IPS-18a (cell line): ENCODE measurements at regions not wholly inside any gene's neighbourhood (a gene's known extent, or its start where the extent isn't known, plus 50 kb on each side); places are given as distances from the start of the nearest gene placed in this dataset.

Experiments
- H3K27ac ChIP-seq: one replicate; pipeline ENCODE4 v1.5.1; 2013; ENCODE audit warnings: low read length
- H3K27me3 ChIP-seq: one replicate; pipeline ENCODE4 v1.6.1; 2013; ENCODE audit warnings: mild to moderate bottlenecking, low read length; ENCODE audit not compliant: control insufficient read depth, insufficient read depth
- H3K36me3 ChIP-seq: one replicate; pipeline ENCODE4 v1.6.1; 2013; ENCODE audit warnings: low read depth, low read length; ENCODE audit not compliant: control insufficient read depth
- H3K4me1 ChIP-seq: one replicate; pipeline ENCODE4 v1.6.1; 2013; ENCODE audit warnings: low read depth, low read length; ENCODE audit not compliant: control insufficient read depth
- H3K4me3 ChIP-seq: one replicate; pipeline ENCODE4 v1.5.1; 2013; ENCODE audit warnings: low read length
- H3K9ac ChIP-seq: one replicate; pipeline ENCODE4 v1.6.1; 2013; ENCODE audit warnings: mild to moderate bottlenecking, low read length, moderate library complexity
- H3K9me3 ChIP-seq: one replicate; pipeline ENCODE4 v1.6.1; 2013; ENCODE audit warnings: low read depth, low read length; ENCODE audit not compliant: control insufficient read depth

DNA sequence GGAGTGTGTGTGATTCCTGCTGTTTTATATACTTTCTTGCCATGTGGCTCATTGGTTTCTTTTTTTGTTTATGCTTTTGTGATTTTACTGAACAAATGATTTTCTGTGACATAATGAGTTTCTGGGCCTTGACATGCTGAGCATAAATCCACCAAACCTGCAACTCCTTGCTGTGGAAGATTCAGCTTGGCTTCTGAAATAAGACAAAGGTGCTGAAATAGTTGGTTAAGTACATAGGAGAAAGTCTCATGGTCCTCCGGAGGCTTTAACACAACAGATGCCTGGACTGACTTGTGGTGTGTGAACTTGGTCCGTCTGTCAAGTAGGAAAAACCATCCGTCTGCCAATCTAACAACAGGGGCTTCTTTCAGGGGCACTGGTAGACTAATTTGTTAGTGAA, 315.3 kb upstream of the CXCR4 start:
- Histone ChIP-seq H3K4me1 (peaks cover 3% of the 10 kb centered on the region), H3K36me3 (no peaks in the 10 kb centered on the region), H3K4me3 (no peak overlapping the region), H3K9ac (no peak overlapping the region), H3K9me3 (no peaks in the 10 kb centered on the region), H3K27me3 (no peaks in the 10 kb centered on the region), H3K27ac (no peak overlapping the region)

DNA sequence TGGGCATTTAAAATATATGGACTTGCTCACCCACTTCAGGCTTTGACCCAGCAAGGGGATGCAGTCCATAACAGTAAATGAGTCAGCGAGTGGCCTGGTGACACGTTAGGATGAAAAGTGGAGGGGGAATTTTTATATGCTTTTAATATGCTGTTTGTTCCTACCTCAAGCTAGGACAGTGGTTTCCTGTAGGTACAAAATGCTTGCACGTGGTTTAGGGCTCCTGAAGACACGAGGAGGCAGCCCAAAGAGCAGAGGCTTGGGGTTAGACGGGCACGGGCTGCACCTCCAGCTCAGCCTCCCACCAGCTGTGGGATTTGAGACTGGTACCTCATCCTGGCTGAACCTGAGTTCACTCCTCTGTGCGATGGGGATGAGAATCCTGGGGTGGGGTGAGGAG, 306.2 kb upstream of the CXCR4 start:
- Histone ChIP-seq H3K9me3 (no peaks in the 10 kb centered on the region), H3K9ac (no peak overlapping the region), H3K27me3 (peaks cover 33% of the 10 kb centered on the region), H3K36me3 (no peaks in the 10 kb centered on the region), H3K4me3 (peak overlapping the region; percentile 54), H3K4me1 (no peaks in the 10 kb centered on the region), H3K27ac (no peak overlapping the region)

DNA sequence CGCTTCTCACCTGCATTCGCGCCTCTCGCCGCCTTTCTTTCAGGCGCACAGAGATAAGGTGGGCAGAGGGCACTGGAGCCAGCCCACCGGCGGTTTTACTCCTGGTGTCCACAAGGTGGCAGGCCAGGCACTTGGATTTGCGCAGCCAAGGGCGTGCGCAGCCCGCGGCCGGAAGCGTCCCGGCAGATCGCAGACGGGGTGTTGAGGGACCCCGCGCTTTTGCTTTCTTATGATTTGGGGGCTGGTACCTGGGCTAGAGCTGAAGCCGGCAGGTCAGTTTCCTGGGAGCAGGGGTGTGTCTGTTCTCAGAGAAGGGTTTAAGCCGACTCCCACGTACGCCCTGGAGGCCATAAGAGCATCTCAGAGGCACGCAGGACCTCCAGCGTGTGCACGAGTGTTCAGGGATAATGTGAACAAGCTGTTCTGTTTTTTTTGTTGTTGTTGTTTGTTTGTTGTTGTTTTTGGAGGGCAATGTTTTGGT, 305.6 kb upstream of the CXCR4 start:
- Histone ChIP-seq H3K27me3 (peaks cover 33% of the 10 kb centered on the region), H3K9me3 (no peaks in the 10 kb centered on the region), H3K9ac (no peak overlapping the region), H3K4me1 (no peaks in the 10 kb centered on the region), H3K36me3 (no peaks in the 10 kb centered on the region), H3K4me3 (peak overlapping the region; percentile 54), H3K27ac (no peak overlapping the region)

DNA sequence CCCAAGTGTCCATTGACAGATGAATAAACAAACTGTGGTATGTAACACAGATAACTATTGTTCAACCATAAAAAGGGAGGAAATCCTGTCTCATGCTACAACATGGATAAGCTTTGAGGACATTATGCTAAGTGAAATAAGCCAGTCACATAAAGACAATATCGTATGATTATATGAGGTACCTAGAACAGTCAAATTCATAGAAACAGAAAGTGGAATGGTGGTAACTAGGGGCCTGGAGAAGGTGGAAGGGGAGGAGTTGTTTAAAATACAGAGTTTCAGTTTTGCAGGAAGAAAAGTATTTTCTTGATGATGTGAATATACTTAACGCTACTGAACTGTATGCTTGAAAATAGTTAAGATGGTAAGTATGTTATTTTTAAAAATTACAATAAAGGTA, 304.6 kb upstream of the CXCR4 start:
- Histone ChIP-seq H3K9ac (no peak overlapping the region), H3K36me3 (no peaks in the 10 kb centered on the region), H3K27me3 (peaks cover 33% of the 10 kb centered on the region), H3K9me3 (no peaks in the 10 kb centered on the region), H3K4me1 (no peaks in the 10 kb centered on the region), H3K27ac (no peak overlapping the region), H3K4me3 (no peak overlapping the region)

DNA sequence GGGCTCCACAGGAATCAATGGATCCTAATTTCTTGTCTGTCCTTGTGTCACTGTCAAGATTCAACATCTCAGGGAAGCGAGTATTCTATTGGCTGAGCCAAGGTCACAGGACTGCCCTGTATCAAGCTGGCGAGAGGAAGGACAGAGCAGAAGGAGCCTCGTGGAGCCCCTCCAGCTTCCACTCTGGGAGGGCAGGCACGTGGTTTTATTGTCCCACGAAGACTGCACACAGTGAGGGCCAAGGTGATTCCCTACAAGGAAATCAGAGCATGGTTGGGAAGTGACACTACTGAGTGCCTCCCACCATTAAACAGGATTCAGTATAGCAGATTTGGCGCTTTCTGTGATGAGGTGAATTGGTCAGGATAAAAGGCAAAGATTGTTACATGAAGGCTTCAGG, 302.4 kb upstream of the CXCR4 start:
- Histone ChIP-seq H3K4me3 (no peak overlapping the region), H3K4me1 (no peaks in the 10 kb centered on the region), H3K36me3 (no peaks in the 10 kb centered on the region), H3K27me3 (peaks cover 29% of the 10 kb centered on the region), H3K9me3 (no peaks in the 10 kb centered on the region), H3K27ac (no peak overlapping the region), H3K9ac (no peak overlapping the region)

DNA sequence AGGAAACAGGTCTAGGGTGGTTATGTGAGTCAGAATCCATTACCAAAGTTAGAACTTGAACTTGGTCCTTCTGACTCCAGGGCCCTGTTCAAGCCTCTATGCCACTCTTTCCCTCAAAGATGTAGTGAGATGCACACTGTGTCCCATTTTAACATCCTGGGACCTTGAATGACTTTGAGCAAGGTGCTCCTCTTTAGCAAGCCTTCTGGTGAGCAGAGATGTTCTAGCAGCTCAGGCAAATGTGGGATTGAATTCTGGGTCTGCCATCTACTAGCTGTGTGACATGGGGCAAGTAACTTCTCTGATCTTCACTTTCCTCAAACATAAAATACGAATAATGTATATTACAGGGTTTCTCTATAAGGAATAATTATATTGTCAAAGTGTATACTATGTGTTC, 294.0 kb upstream of the CXCR4 start:
- Histone ChIP-seq H3K4me1 (peaks cover 10% of the 10 kb centered on the region), H3K9ac (no peak overlapping the region), H3K4me3 (no peak overlapping the region), H3K36me3 (no peaks in the 10 kb centered on the region), H3K9me3 (no peaks in the 10 kb centered on the region), H3K27me3 (no peaks in the 10 kb centered on the region), H3K27ac (no peak overlapping the region)

DNA sequence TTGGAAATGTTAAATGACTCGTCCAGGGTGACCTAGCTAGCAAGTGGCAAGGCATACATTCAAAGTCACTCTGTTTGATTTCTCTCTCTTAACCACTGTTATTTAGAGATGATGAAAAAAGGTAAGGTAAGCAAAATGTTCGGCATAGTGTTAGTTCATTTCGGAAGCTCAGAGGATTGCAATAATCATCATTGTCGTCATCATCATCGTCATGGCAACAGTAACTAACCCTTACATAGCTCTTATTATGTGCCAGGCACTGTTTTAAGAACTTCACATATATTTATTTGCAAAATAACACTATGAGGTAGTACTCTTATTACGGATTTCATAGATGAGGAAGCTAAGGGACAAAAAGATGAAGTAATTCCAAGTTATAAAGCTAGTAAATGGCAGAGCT, 292.7 kb upstream of the CXCR4 start:
- no peak overlapping the region for H3K27ac ChIP-seq
- no peaks in the 10 kb centered on the region for H3K36me3 ChIP-seq
- no peak overlapping the region for H3K9ac ChIP-seq
- no peaks in the 10 kb centered on the region for H3K9me3 ChIP-seq
- H3K4me3 ChIP-seq = no peak overlapping the region
- H3K4me1 ChIP-seq = peaks cover 13% of the 10 kb centered on the region
- no peaks in the 10 kb centered on the region for H3K27me3 ChIP-seq

DNA sequence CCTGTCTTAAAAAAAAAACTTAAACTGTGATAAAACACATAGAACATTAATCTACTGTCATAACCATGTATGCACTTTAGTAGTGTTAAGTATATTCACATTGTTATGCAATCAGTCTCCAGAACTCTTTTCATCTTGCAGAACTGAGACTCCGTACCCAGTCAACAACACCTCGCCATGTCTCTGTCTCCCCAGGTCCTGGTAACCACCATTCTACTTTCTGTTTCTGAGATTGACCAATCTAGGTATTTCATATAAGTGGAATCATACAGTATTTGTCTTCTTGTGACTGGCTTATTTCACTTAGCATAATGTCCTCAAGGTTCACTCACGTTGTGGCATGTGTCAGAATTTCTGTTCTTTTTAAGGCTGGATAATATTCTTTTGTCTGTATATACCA, 290.8 kb upstream of the CXCR4 start:
- no peaks in the 10 kb centered on the region for H3K36me3 ChIP-seq
- peaks cover 13% of the 10 kb centered on the region for H3K4me1 ChIP-seq
- no peaks in the 10 kb centered on the region for H3K9me3 ChIP-seq
- no peak overlapping the region for H3K4me3 ChIP-seq
- H3K27me3 ChIP-seq = no peaks in the 10 kb centered on the region
- no peak overlapping the region for H3K9ac ChIP-seq
- H3K27ac ChIP-seq = no peak overlapping the region

DNA sequence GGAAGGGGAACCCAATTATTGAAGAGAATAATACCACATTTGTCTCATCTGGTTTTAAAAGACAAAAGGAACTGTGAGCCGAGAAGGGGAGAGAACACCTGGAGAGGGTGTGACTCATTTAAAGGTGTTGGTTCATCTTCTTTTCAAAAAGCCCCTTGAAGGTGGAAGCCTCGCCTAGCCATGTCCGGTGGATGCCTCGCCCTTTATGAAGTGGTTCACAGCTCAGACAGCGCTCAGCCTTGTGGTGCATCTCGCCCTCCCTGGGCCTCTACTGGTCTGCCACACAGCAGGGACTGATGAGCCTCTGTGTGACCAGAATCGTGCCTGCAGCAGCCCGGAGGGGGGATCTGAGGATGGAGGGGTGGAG, 290.0 kb upstream of the CXCR4 start:
- no peaks in the 10 kb centered on the region for H3K9me3 ChIP-seq
- no peaks in the 10 kb centered on the region for H3K27me3 ChIP-seq
- H3K9ac ChIP-seq = no peak overlapping the region
- no peaks in the 10 kb centered on the region for H3K36me3 ChIP-seq
- no peak overlapping the region for H3K27ac ChIP-seq
- H3K4me1 ChIP-seq = peaks cover 13% of the 10 kb centered on the region
- H3K4me3 ChIP-seq = no peak overlapping the region

DNA sequence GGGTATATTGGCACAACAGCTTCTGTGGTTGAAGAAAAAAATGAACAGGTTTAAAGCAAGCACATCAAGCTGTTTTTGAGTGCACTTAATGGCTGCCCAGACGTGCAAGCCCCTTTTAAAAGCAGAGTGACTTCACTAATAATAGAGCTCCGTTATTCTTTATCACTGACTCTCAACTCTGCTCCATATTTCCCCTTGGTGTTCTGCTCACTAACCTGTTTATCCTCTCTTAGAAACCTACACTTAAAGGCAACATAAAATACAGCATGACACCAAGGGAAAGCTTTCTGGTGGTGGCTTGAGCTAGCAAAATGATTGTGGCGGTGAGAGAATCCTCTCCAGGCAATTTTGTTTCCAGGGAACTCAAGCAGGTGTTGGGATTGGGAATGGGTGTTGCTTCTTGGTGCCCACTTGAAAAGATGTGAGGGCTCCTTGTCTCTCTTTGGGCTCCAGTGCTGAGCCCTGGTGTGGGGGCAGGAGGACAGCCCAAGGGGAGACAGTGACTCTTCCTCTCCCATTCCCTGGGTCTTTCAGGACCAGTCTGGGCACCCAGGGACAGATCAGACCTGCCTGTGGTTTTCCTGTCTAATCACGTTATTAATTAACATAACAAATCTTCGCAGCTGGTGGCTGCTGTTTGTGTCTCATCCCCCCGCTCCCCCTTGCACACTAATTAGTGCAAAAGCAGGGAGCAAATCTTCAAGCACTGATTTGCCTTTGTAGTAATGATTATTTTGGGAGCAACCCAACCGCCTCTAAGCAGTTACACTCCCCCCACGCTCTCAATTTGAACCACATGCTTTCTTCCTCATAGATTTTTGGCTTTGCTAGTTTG, 289.4 kb upstream of the CXCR4 start:
- Histone ChIP-seq H3K4me3 (no peak overlapping the region), H3K27ac (no peak overlapping the region), H3K27me3 (no peaks in the 10 kb centered on the region), H3K4me1 (peaks cover 13% of the 10 kb centered on the region), H3K9ac (no peak overlapping the region), H3K36me3 (no peaks in the 10 kb centered on the region), H3K9me3 (no peaks in the 10 kb centered on the region)

DNA sequence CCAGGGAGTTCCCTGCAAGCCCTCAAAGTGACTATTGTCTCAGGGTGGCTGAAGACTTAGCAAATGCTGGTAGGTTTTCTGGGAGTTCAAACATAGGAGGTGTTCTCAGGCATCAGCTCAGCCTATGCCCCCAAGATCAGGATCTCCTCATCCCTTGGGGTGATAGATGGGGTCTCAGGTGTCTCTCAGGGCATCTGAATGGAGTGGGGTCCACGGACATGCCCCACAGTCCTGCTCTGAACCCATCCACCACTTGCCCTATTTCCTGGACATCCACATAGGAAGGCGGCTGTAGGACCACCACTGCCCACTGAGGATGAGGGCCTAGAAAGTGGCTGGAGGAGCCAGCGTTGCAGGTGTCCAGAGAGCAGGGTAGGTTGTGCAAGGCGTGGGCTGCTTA, 287.0 kb upstream of the CXCR4 start:
- no peaks in the 10 kb centered on the region for H3K27me3 ChIP-seq
- no peaks in the 10 kb centered on the region for H3K9me3 ChIP-seq
- no peaks in the 10 kb centered on the region for H3K36me3 ChIP-seq
- H3K4me1 ChIP-seq = peaks cover 13% of the 10 kb centered on the region
- H3K27ac ChIP-seq = no peak overlapping the region
- no peak overlapping the region for H3K9ac ChIP-seq
- H3K4me3 ChIP-seq = no peak overlapping the region

DNA sequence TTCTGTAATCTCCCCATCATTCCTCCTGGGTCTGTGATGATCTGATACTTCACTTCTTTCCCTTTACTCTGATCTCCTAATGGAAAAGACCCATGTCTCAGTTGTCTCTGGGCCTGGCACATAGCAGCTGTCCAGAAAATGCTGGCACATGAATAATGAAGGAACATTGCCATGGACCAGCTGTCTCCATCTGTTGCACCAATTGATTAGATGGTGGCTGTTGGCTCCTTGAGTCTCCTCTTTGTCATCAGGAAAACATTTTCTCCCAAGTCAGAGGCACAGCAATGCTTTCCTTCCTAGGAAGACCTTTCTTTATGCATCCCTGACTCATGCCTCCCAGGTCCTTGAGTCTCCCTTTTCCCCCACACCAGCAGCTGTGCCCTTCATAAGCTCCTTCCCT, 286.2 kb upstream of the CXCR4 start:
- H3K36me3 ChIP-seq = no peaks in the 10 kb centered on the region
- peaks cover 13% of the 10 kb centered on the region for H3K4me1 ChIP-seq

More for the DNA sequence above, 286.2 kb upstream of the CXCR4 start:
- no peaks in the 10 kb centered on the region for H3K27me3 ChIP-seq
- H3K9me3 ChIP-seq = no peaks in the 10 kb centered on the region
- H3K9ac ChIP-seq = no peak overlapping the region
- no peak overlapping the region for H3K27ac ChIP-seq
- H3K4me3 ChIP-seq = no peak overlapping the region
